ENCODE measurements at regions not wholly inside any gene's neighbourhood (a gene's known extent, or its start where the extent isn't known, plus 50 kb on each side); places are given as distances from the start of the nearest gene placed in this dataset.
"Not testable (repeated sequence)": the region's sequence is repeated elsewhere in the genome, so short reads cannot be mapped to it uniquely, and the experiment has no call there.

- Histone ChIP-seq H3K4me1 (ENCODE audit: control insufficient read depth, insufficient read depth, low read length, poor library complexity, severe bottlenecking) (no peaks in the 10 kb centered on the region), H3K9me3 (ENCODE audit: control insufficient read depth, low read length) (no peaks in the 10 kb centered on the region), H3K4me3 (ENCODE audit: insufficient read depth, low read depth, low read length, poor library complexity, severe bottlenecking) (no peak overlapping the region), H3K27ac (ENCODE audit: insufficient read depth, low read length, poor library complexity, severe bottlenecking) (no peak overlapping the region), H3K27me3 (replicated peaks; ENCODE audit: control insufficient read depth, insufficient read depth, low read length, poor library complexity, severe bottlenecking) (no peaks in the 10 kb centered on the region), H3K36me3 (ENCODE audit: control insufficient read depth, insufficient read depth, low read length) (no peaks in the 10 kb centered on the region)
- no peak for DNase-seq
Measured at GRCh38 chr2:129381789-129382188, 597.7 kb upstream of the RAB6C start.

DNA sequence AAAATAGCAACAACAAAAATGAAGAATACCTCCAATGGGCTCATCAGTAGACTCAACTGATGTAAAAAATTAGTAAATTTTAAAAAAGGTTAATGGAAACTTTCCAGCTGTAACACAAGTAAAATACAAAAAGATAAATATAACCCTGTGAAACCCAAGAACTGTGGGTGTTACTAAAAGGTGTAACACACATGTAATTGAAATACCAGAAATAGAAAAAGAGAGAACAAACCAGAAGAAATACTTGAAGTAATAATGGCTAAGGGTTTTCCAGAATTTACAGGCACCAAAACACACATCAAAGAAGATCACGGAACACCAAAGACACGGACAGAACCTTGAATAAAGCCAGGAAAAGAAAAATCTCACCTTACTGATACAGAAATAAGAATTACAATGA, 590.6 kb upstream of the RAB6C start:
- Histone ChIP-seq H3K27me3 (replicated peaks; ENCODE audit: control insufficient read depth, insufficient read depth, low read length, poor library complexity, severe bottlenecking) (no peaks in the 10 kb centered on the region), H3K4me1 (ENCODE audit: control insufficient read depth, insufficient read depth, low read length, poor library complexity, severe bottlenecking) (no peaks in the 10 kb centered on the region), H3K27ac (ENCODE audit: insufficient read depth, low read length, poor library complexity, severe bottlenecking) (no peak overlapping the region), H3K36me3 (ENCODE audit: control insufficient read depth, insufficient read depth, low read length) (no peaks in the 10 kb centered on the region), H3K4me3 (ENCODE audit: insufficient read depth, low read depth, low read length, poor library complexity, severe bottlenecking) (no peak overlapping the region), H3K9me3 (ENCODE audit: control insufficient read depth, low read length) (no peaks in the 10 kb centered on the region)
- DNase-seq = no peak

GRCh38 chr2:129393816-129394215, 585.6 kb upstream of the RAB6C start:
- Histone ChIP-seq H3K9me3 (ENCODE audit: control insufficient read depth, low read length) (no peaks in the 10 kb centered on the region), H3K4me1 (ENCODE audit: control insufficient read depth, insufficient read depth, low read length, poor library complexity, severe bottlenecking) (no peaks in the 10 kb centered on the region), H3K36me3 (ENCODE audit: control insufficient read depth, insufficient read depth, low read length) (no peaks in the 10 kb centered on the region), H3K27ac (ENCODE audit: insufficient read depth, low read length, poor library complexity, severe bottlenecking) (no peak overlapping the region), H3K27me3 (replicated peaks; ENCODE audit: control insufficient read depth, insufficient read depth, low read length, poor library complexity, severe bottlenecking) (no peaks in the 10 kb centered on the region), H3K4me3 (ENCODE audit: insufficient read depth, low read depth, low read length, poor library complexity, severe bottlenecking) (no peak overlapping the region)
- no peak for DNase-seq

- Histone ChIP-seq H3K36me3 (ENCODE audit: control insufficient read depth, insufficient read depth, low read length) (no peaks in the 10 kb centered on the region), H3K4me1 (ENCODE audit: control insufficient read depth, insufficient read depth, low read length, poor library complexity, severe bottlenecking) (no peaks in the 10 kb centered on the region)
- no peak for DNase-seq
Measured at GRCh38 chr2:129396980-129397599, 582.4 kb upstream of the RAB6C start.

DNA sequence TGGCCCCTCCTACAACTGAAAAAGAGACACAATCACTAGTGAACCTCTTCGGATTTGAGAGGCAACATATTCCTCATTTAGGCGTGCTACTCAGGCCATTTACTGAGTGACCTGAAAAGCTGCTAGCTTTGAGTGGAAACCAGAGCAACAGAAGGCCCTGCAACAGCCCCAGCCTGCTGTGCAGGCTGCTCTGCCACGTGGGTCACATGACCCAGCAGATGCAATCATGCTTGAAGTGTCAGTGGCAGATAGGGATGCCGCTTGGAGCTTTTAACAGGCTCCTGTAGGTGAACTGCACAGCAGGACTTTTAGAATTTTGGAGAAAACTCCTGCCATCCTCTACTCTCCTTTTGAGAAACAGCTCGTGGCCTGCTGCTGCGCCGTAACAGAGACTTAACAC, 578.6 kb upstream of the RAB6C start:
- no peaks in the 10 kb centered on the region for H3K36me3 ChIP-seq (ENCODE audit: control insufficient read depth, insufficient read depth, low read length)
- H3K9me3 ChIP-seq (ENCODE audit: control insufficient read depth, low read length) = no peaks in the 10 kb centered on the region
- no peaks in the 10 kb centered on the region for H3K4me1 ChIP-seq (ENCODE audit: control insufficient read depth, insufficient read depth, low read length, poor library complexity, severe bottlenecking)
- no peak overlapping the region for H3K4me3 ChIP-seq (ENCODE audit: insufficient read depth, low read depth, low read length, poor library complexity, severe bottlenecking)
- H3K27ac ChIP-seq (ENCODE audit: insufficient read depth, low read length, poor library complexity, severe bottlenecking) = no peak overlapping the region
- no peak for DNase-seq
- no peaks in the 10 kb centered on the region for H3K27me3 ChIP-seq (replicated peaks; ENCODE audit: control insufficient read depth, insufficient read depth, low read length, poor library complexity, severe bottlenecking)

More at GRCh38 chr2:129396980-129397599, 582.4 kb upstream of the RAB6C start:
- Histone ChIP-seq H3K9me3 (ENCODE audit: control insufficient read depth, low read length) (no peaks in the 10 kb centered on the region), H3K27me3 (replicated peaks; ENCODE audit: control insufficient read depth, insufficient read depth, low read length, poor library complexity, severe bottlenecking) (no peaks in the 10 kb centered on the region), H3K27ac (ENCODE audit: insufficient read depth, low read length, poor library complexity, severe bottlenecking) (no peak overlapping the region), H3K4me3 (ENCODE audit: insufficient read depth, low read depth, low read length, poor library complexity, severe bottlenecking) (no peak overlapping the region)

GRCh38 chr2:129402076-129402475, 577.4 kb upstream of the RAB6C start:
- Histone ChIP-seq H3K4me3 (ENCODE audit: insufficient read depth, low read depth, low read length, poor library complexity, severe bottlenecking) (no peak overlapping the region), H3K27ac (ENCODE audit: insufficient read depth, low read length, poor library complexity, severe bottlenecking) (no peak overlapping the region), H3K36me3 (ENCODE audit: control insufficient read depth, insufficient read depth, low read length) (no peaks in the 10 kb centered on the region), H3K4me1 (ENCODE audit: control insufficient read depth, insufficient read depth, low read length, poor library complexity, severe bottlenecking) (no peaks in the 10 kb centered on the region), H3K9me3 (ENCODE audit: control insufficient read depth, low read length) (no peaks in the 10 kb centered on the region), H3K27me3 (replicated peaks; ENCODE audit: control insufficient read depth, insufficient read depth, low read length, poor library complexity, severe bottlenecking) (no peaks in the 10 kb centered on the region)
- DNase-seq = no peak

- no peaks in the 10 kb centered on the region for H3K36me3 ChIP-seq (ENCODE audit: control insufficient read depth, insufficient read depth, low read length)
- H3K4me1 ChIP-seq (ENCODE audit: control insufficient read depth, insufficient read depth, low read length, poor library complexity, severe bottlenecking) = no peaks in the 10 kb centered on the region
- no peak for DNase-seq
- no peak overlapping the region for H3K27ac ChIP-seq (ENCODE audit: insufficient read depth, low read length, poor library complexity, severe bottlenecking)
- no peaks in the 10 kb centered on the region for H3K27me3 ChIP-seq (replicated peaks; ENCODE audit: control insufficient read depth, insufficient read depth, low read length, poor library complexity, severe bottlenecking)
- no peaks in the 10 kb centered on the region for H3K9me3 ChIP-seq (ENCODE audit: control insufficient read depth, low read length)
- H3K4me3 ChIP-seq (ENCODE audit: insufficient read depth, low read depth, low read length, poor library complexity, severe bottlenecking) = no peak overlapping the region
Measured at GRCh38 chr2:129404000-129404685, 575.3 kb upstream of the RAB6C start.

GRCh38 chr2:129408570-129408969, 570.9 kb upstream of the RAB6C start:
- no peaks in the 10 kb centered on the region for H3K4me1 ChIP-seq (ENCODE audit: control insufficient read depth, insufficient read depth, low read length, poor library complexity, severe bottlenecking)
- DNase-seq = no peak
- H3K4me3 ChIP-seq (ENCODE audit: insufficient read depth, low read depth, low read length, poor library complexity, severe bottlenecking) = no peak overlapping the region
- no peaks in the 10 kb centered on the region for H3K36me3 ChIP-seq (ENCODE audit: control insufficient read depth, insufficient read depth, low read length)
- H3K27me3 ChIP-seq (replicated peaks; ENCODE audit: control insufficient read depth, insufficient read depth, low read length, poor library complexity, severe bottlenecking) = no peaks in the 10 kb centered on the region
- no peak overlapping the region for H3K27ac ChIP-seq (ENCODE audit: insufficient read depth, low read length, poor library complexity, severe bottlenecking)
- H3K9me3 ChIP-seq (ENCODE audit: control insufficient read depth, low read length) = no peaks in the 10 kb centered on the region

DNA sequence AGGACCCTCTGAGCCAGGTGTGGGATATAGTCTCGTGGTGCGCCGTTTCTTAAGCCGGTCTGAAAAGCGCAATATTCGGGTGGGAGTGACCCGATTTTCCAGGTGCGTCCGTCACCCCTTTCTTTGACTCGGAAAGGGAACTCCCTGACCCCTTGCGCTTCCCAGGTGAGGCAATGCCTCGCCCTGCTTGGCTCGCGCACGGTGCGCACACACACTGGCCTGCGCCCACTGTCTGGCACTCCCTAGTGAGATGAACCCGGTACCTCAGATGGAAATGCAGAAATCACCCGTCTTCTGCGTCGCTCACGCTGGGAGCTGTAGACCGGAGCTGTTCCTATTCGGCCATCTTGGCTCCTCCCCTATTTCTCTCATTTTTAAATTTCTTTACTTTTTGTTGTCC, 562.4 kb upstream of the RAB6C start:
- not testable (repeated sequence) for H3K9me3 ChIP-seq (ENCODE audit: control insufficient read depth, low read length); H3K4me1 ChIP-seq (ENCODE audit: control insufficient read depth, insufficient read depth, low read length, poor library complexity, severe bottlenecking); H3K27ac ChIP-seq (ENCODE audit: insufficient read depth, low read length, poor library complexity, severe bottlenecking); H3K27me3 ChIP-seq (replicated peaks; ENCODE audit: control insufficient read depth, insufficient read depth, low read length, poor library complexity, severe bottlenecking); H3K4me3 ChIP-seq (ENCODE audit: insufficient read depth, low read depth, low read length, poor library complexity, severe bottlenecking); DNase-seq; H3K36me3 ChIP-seq (ENCODE audit: control insufficient read depth, insufficient read depth, low read length)

- H3K27me3 ChIP-seq (replicated peaks; ENCODE audit: control insufficient read depth, insufficient read depth, low read length, poor library complexity, severe bottlenecking) = no peaks in the 10 kb centered on the region
- H3K4me3 ChIP-seq (ENCODE audit: insufficient read depth, low read depth, low read length, poor library complexity, severe bottlenecking) = no peak overlapping the region
- H3K36me3 ChIP-seq (ENCODE audit: control insufficient read depth, insufficient read depth, low read length) = no peaks in the 10 kb centered on the region
- H3K4me1 ChIP-seq (ENCODE audit: control insufficient read depth, insufficient read depth, low read length, poor library complexity, severe bottlenecking) = no peaks in the 10 kb centered on the region
- H3K9me3 ChIP-seq (ENCODE audit: control insufficient read depth, low read length) = no peaks in the 10 kb centered on the region
- H3K27ac ChIP-seq (ENCODE audit: insufficient read depth, low read length, poor library complexity, severe bottlenecking) = no peak overlapping the region
- DNase-seq = no peak
Measured at GRCh38 chr2:129422028-129422427, 557.4 kb upstream of the RAB6C start.
